ENCODE measurements at regions not wholly inside any gene's neighbourhood (a gene's known extent, or its start where the extent isn't known, plus 50 kb on each side); places are given as distances from the start of the nearest gene placed in this dataset.

DNA sequence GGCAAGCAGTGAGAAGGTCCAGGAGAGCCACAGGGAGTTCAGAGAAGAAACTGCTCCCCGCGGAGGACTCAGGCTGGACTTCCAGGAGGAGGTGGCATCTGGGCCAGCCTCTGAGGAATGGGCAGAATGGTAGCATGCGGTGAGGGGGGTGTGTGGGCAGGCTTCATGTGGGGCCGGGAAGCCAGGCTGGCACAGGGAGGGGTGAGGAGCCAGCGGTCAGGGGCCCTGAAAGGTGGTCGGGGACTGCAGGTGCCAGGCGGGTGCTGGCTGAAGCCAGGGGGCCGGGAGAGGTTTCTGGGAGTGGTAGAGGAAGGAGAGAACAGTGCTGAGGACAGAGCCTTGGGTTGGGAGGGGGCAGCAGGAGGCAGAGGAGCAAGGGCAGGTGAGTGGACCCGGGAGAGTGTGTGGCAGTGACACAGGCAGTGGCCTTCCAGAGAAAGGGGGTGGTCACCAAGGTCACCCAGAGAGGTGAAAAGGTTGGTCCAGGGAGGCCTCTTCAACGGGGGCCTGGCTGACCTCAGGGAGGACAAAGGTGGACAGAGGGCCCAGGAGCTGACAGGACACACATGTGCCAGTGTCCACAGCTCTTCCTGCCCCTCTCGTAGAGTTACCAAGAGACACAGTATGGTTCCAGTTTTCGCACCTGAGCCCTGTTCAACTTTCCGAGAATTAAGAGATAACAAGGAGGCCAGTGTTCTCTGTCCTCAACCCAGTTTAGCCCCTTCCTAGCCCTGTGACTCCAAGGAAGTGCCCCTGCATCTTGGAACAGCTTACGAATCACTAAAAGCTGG is 101.2 kb upstream of the ASB18 start:
- TF ChIP-seq, protein P1, sequence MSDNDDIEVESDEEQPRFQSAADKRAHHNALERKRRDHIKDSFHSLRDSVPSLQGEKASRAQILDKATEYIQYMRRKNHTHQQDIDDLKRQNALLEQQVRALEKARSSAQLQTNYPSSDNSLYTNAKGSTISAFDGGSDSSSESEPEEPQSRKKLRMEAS (IDR thresholded peaks at IDR 0.05; ENCODE audit: low read depth, low read length) = no peak
- TF ChIP-seq MYC (IDR thresholded peaks at IDR 0.05; ENCODE audit: low read depth, low read length) = no peak
- TF ChIP-seq, protein P2, sequence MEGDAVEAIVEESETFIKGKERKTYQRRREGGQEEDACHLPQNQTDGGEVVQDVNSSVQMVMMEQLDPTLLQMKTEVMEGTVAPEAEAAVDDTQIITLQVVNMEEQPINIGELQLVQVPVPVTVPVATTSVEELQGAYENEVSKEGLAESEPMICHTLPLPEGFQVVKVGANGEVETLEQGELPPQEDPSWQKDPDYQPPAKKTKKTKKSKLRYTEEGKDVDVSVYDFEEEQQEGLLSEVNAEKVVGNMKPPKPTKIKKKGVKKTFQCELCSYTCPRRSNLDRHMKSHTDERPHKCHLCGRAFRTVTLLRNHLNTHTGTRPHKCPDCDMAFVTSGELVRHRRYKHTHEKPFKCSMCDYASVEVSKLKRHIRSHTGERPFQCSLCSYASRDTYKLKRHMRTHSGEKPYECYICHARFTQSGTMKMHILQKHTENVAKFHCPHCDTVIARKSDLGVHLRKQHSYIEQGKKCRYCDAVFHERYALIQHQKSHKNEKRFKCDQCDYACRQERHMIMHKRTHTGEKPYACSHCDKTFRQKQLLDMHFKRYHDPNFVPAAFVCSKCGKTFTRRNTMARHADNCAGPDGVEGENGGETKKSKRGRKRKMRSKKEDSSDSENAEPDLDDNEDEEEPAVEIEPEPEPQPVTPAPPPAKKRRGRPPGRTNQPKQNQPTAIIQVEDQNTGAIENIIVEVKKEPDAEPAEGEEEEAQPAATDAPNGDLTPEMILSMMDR (IDR thresholded peaks at IDR 0.05; ENCODE audit: low read depth, low read length) = no peak
- TF ChIP-seq POLR2A (IDR thresholded peaks at IDR 0.05; ENCODE audit: extremely low read depth, insufficient read length) = no peak
- H3K4me3 ChIP-seq (ENCODE audit: low read depth, low read length) = no peak overlapping the region
- no peak for DNase-seq (ENCODE audit: low read depth)

DNA sequence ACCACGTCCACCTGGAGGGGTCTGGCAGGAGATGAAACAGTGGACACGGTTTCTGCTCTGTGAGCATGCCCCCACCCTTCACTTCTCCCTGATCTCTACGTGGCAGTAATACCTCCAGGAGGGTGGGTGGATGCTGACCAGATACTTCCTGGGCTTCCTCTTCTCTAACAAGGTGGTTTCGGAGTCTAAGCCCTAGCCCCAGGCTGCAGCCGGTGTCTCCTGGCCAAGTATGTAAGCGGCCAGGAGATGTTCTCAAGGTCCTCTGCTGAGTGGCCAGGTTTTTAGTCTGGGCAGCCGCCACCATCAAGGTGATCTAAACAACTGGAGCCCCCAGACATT is 101.8 kb upstream of the ASB18 start:
- H3K4me3 ChIP-seq (ENCODE audit: low read depth, low read length) = no peak overlapping the region
- TF ChIP-seq, protein P1 (IDR thresholded peaks at IDR 0.05; ENCODE audit: low read depth, low read length) = no peak
- TF ChIP-seq POLR2A (IDR thresholded peaks at IDR 0.05; ENCODE audit: extremely low read depth, insufficient read length) = no peak
- no peak for TF ChIP-seq MYC (IDR thresholded peaks at IDR 0.05; ENCODE audit: low read depth, low read length)
- TF ChIP-seq, protein P2 (IDR thresholded peaks at IDR 0.05; ENCODE audit: low read depth, low read length) = no peak
- DNase-seq (ENCODE audit: low read depth) = no peak

DNA sequence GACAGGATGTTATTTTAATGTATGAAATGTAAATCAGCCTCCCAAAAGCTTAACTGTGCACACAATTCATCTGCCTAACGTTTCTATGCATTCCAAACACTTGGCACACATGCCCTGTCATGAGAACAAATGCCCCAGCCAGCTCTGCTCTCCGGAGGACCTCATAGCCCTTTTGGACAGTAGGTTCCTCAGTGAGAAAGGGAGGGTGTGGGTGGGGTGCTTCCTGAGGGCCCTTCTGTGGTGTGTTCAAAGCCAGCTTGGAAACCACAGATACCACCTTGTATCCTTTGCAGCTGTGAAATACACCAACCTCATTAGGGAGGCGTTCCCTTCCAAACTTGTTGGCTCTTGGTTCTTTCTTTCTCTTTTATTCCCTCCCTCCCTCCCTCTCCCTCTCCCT is 102.2 kb upstream of the ASB18 start:
- no peak overlapping the region for H3K4me3 ChIP-seq (ENCODE audit: low read depth, low read length)
- DNase-seq (ENCODE audit: low read depth) = peak; percentile 61
- TF ChIP-seq POLR2A (IDR thresholded peaks at IDR 0.05; ENCODE audit: extremely low read depth, insufficient read length) = no peak
- TF ChIP-seq MYC (IDR thresholded peaks at IDR 0.05; ENCODE audit: low read depth, low read length) = no peak
- TF ChIP-seq, protein P2 (IDR thresholded peaks at IDR 0.05; ENCODE audit: low read depth, low read length) = no peak
- TF ChIP-seq, protein P1 (IDR thresholded peaks at IDR 0.05; ENCODE audit: low read depth, low read length) = no peak

DNA sequence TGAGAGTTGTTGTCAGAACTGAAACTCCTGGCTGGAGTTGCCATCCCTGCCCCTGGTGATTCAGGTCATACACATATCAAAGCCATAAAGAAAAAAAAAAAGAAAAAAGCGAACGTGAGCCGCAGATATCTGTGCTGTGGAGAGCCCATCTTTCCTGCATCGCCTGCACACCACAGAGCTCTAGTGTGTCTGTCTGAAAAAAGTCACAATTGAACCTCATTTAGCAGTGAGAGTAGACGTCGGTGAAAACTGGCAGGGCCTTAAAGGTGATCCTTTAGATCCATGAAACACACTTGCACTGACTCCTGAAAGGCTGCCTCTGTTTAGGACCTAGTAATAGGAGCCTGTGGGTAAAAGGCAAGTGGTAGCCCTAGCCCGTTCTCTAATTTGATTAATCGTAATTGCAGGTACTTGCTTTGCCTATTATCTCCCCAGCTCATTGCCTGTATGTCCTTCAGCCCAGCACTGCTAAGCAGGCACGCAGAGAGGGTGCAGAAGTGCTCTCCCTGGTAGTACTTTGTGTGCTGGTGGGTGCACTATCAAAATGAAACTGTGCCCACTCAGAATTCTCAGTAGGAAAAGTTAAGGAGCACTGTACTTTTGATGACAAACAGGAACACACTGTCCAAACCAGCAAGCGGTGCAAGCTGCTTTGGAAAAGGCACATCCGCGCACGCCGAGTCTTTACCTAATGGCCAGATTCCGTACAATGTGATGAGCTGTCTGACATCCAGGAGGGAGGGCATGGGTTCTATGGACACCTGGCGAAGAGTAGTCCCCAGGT is 103.5 kb upstream of the ASB18 start:
- TF ChIP-seq, protein P1 (IDR thresholded peaks at IDR 0.05; ENCODE audit: low read depth, low read length) = no peak
- no peak for TF ChIP-seq POLR2A (IDR thresholded peaks at IDR 0.05; ENCODE audit: extremely low read depth, insufficient read length)
- TF ChIP-seq MYC (IDR thresholded peaks at IDR 0.05; ENCODE audit: low read depth, low read length) = no peak
- TF ChIP-seq, protein P2 (IDR thresholded peaks at IDR 0.05; ENCODE audit: low read depth, low read length) = no peak
- no peak overlapping the region for H3K4me3 ChIP-seq (ENCODE audit: low read depth, low read length)
- no peak for DNase-seq (ENCODE audit: low read depth)

DNA sequence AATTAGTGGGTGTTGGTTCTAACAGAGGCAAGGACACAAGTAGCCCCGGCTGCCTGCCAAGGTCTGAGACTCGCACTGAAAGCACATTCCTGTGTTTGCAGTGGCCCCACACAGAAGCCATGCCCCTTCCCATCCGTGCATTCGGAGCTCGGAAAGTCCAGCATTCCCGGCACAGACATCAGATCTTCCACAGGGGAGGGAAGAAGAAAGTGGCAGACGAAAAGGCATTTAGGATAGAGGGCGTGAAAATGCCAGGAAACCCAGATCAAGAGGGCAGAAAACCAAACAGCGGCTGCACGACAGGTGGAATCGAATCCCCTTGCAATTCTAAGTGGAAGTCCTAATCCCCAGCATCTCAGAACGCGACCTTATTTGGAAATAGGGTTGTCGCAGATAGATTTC is 105.5 kb upstream of the ASB18 start:
- DNase-seq (ENCODE audit: low read depth) = no peak
- TF ChIP-seq, protein P1 (IDR thresholded peaks at IDR 0.05; ENCODE audit: low read depth, low read length) = no peak
- TF ChIP-seq, protein P2 (IDR thresholded peaks at IDR 0.05; ENCODE audit: low read depth, low read length) = no peak
- no peak for TF ChIP-seq POLR2A (IDR thresholded peaks at IDR 0.05; ENCODE audit: extremely low read depth, insufficient read length)
- TF ChIP-seq MYC (IDR thresholded peaks at IDR 0.05; ENCODE audit: low read depth, low read length) = no peak
- no peak overlapping the region for H3K4me3 ChIP-seq (ENCODE audit: low read depth, low read length)

Data from NB4 (cell line).